HepG2 (cell line): ENCODE measurements at regions not wholly inside any gene's neighbourhood (a gene's known extent, or its start where the extent isn't known, plus 50 kb on each side); places are given as distances from the start of the nearest gene placed in this dataset.

Source experiments
- ATAC-seq: fragments of 200-7000 bp; cut with Tn5 transposase; 3 replicates; pipeline ENCODE4 v1.9.1; 2020; ENCODE audit warnings: mild to moderate bottlenecking, moderate library complexity
- BruUV-seq: library from RNA; stranded (reverse); fragments of 400-500 nt; replicated peaks from 2 replicates; lab custom pipeline; 2021; lab: Mats Ljungman, UMichigan
- CTCF ChIA-PET: fragments of 300-600 bp; formaldehyde crosslinking; extraction: SDS; loops from one replicate; lab custom pipeline; 2021; ENCODE audit warnings: low total read pairs, inconsistent platforms, low intra/inter-chr PET ratio; lab: Yijun Ruan, JAX
- POLR2A ChIA-PET: fragments of 350-600 bp; sonication (Branson Sonifier 250); formaldehyde crosslinking; loops from one replicate; lab custom pipeline; 2020; ENCODE audit warnings: antibody characterized with exemption, inconsistent platforms; lab: Yijun Ruan, JAX
- DNase-seq: peaks from one replicate; pipeline ENCODE4 v3.0.0-alpha.2; 2015; ENCODE audit warnings: low spot score
- FAIRE-seq: peaks from 3 replicates; lab custom pipeline; 2011; peaks lifted over from hg19 to GRCh38; lab: Jason Lieb, UNC
- H2AFZ ChIP-seq: one replicate; pipeline ENCODE4 v1.6.1; 2011; ENCODE audit warnings: low read length, inconsistent platforms
- H3K27ac ChIP-seq: fragments of 300-600 bp; 3 replicates; pipeline ENCODE4 v1.8.0; 2011; ENCODE audit warnings: mixed run types, mild to moderate bottlenecking, mixed read lengths, low read length, inconsistent platforms; ENCODE audit not compliant: insufficient read depth; ENCODE audit errors: extremely low read length
- H3K27me3 ChIP-seq, 2 experiments: fragments of 200-600 bp in 1 of 2; 2 replicates in 1 of 2; 3 replicates in 1 of 2; pipeline versions ENCODE4 v1.6.0 to v1.8.0; 2011; ENCODE audit warnings: low read length in 2 of 2, mild to moderate bottlenecking in 2 of 2, moderate library complexity in 2 of 2, inconsistent platforms in 1 of 2; ENCODE audit not compliant: insufficient read depth in 2 of 2, control insufficient read depth in 1 of 2
- H3K36me3 ChIP-seq, 2 experiments: fragments of 200-600 bp in 1 of 2; replicated peaks in 1 of 2; 2 replicates in 1 of 2; 3 replicates in 1 of 2; pipeline versions ENCODE4 v1.5.1 to v1.8.0; 2011; ENCODE audit warnings: low read length in 2 of 2, inconsistent platforms in 1 of 2; ENCODE audit not compliant: insufficient read depth in 2 of 2, control insufficient read depth in 1 of 2
- H3K4me1 ChIP-seq: 2 replicates; pipeline ENCODE4 v1.5.1; 2012; ENCODE audit warnings: low read length, inconsistent platforms; ENCODE audit not compliant: insufficient read depth
- H3K4me2 ChIP-seq: 2 replicates; pipeline ENCODE4 v1.6.0; 2011; ENCODE audit warnings: low read depth, low read length, inconsistent platforms
- H3K4me3 ChIP-seq, 3 experiments: fragments of 200-600 bp in 1 of 3; sonication (generic), shearing (Covaris generic) in 1 of 3; replicated peaks in 1 of 3; 2 replicates each; pipeline ENCODE4 v1.5.1; 2011 to 2016; ENCODE audit warnings: low read length in 3 of 3, inconsistent platforms in 2 of 3, low read depth in 2 of 3, mild to moderate bottlenecking in 2 of 3, control low read depth in 1 of 3, mixed read lengths in 1 of 3; ENCODE audit not compliant: insufficient read depth in 1 of 3
- H3K79me2 ChIP-seq: one replicate; pipeline ENCODE4 v1.6.1; 2011; ENCODE audit warnings: low read length, inconsistent platforms; ENCODE audit not compliant: insufficient read depth
- H3K9ac ChIP-seq: 2 replicates; pipeline ENCODE4 v1.6.0; 2011; ENCODE audit warnings: mild to moderate bottlenecking, low read depth, low read length, inconsistent platforms; ENCODE audit not compliant: insufficient read depth
- H3K9me3 ChIP-seq: 2 replicates; pipeline ENCODE4 v1.5.1; 2012; ENCODE audit warnings: mild to moderate bottlenecking, low read length
- H4K20me1 ChIP-seq: 2 replicates; pipeline ENCODE4 v1.6.0; 2011; ENCODE audit warnings: inconsistent platforms, mild to moderate bottlenecking, low read length, moderate library complexity; ENCODE audit not compliant: insufficient read depth
- E2F2 ChIP-seq: sonication (generic); formaldehyde crosslinking; IDR thresholded peaks from 2 replicates; pipeline ENCODE4 v1.4.0; 2020; ENCODE audit warnings: missing genetic modification reagents, borderline replicate concordance
- JARID2 ChIP-seq: sonication (generic); formaldehyde crosslinking; IDR thresholded peaks from 2 replicates; pipeline ENCODE4 v1.8.1; 2023; ENCODE audit warnings: missing genetic modification reagents, inconsistent platforms; ENCODE audit not compliant: insufficient replicate concordance
- MAFF ChIP-seq: IDR thresholded peaks from 2 replicates; pipeline ENCODE4 v1.6.1; 2011; ENCODE audit warnings: low read depth, low read length, improper control_type of control experiment
- PRDM4 ChIP-seq: sonication (generic); formaldehyde crosslinking; IDR thresholded peaks from 2 replicates; pipeline ENCODE4 v1.9.0; 2021; ENCODE audit warnings: missing genetic modification reagents, borderline replicate concordance
- RBM22 ChIP-seq: fragments of 200-400 bp; formaldehyde crosslinking; optimal IDR thresholded peaks from 2 replicates; pipeline ENCODE3; 2017; ENCODE audit warnings: mild to moderate bottlenecking, low read length, moderate library complexity
- REST ChIP-seq, 2 experiments: IDR thresholded peaks; 2 replicates each; pipeline ENCODE4 v1.6.1; 2011 to 2012; ENCODE audit warnings: low read length in 2 of 2, borderline replicate concordance in 1 of 2, low read depth in 1 of 2, mild to moderate bottlenecking in 1 of 2, moderate library complexity in 1 of 2
- SMARCC2 ChIP-seq: fragments of 450-650 bp; IDR thresholded peaks from 2 replicates; pipeline ENCODE4 v1.6.1; 2017; ENCODE audit warnings: antibody characterized with exemption, mild to moderate bottlenecking
- ZBTB38 ChIP-seq: sonication (generic); formaldehyde crosslinking; IDR thresholded peaks from 2 replicates; pipeline ENCODE4 v1.5.1; 2020; ENCODE audit warnings: mild to moderate bottlenecking, missing genetic modification reagents
- ZNF260 ChIP-seq: sonication (generic); formaldehyde crosslinking; IDR thresholded peaks from 2 replicates; pipeline ENCODE4 v1.4.0; 2020; ENCODE audit warnings: missing genetic modification reagents, low read depth, mild to moderate bottlenecking, borderline replicate concordance
- ZNF451 ChIP-seq: sonication (generic); formaldehyde crosslinking; IDR thresholded peaks from 2 replicates; pipeline ENCODE4 v1.5.0; 2020; ENCODE audit warnings: mild to moderate bottlenecking, missing genetic modification reagents
- ZNF605 ChIP-seq: sonication (generic); formaldehyde crosslinking; IDR thresholded peaks from 2 replicates; pipeline ENCODE4 v1.8.0; 2022; ENCODE audit warnings: mild to moderate bottlenecking, missing genetic modification reagents
- ZNF816 ChIP-seq: sonication (generic); formaldehyde crosslinking; IDR thresholded peaks from 2 replicates; pipeline ENCODE4 v1.8.0; 2022; ENCODE audit warnings: missing genetic modification reagents, mild to moderate bottlenecking, borderline replicate concordance
- WGBS: methylation state at CpG from one replicate; pipeline ENCODE4 v1.1.6; 2017; ENCODE audit warnings: low lambda C conversion rate; 5-methylcytosine and 5-hydroxymethylcytosine counted together
- in situ Hi-C: cut with HindIII; loops from 2 replicates; pipeline ENCODE4 v1.10.0; 2017; ENCODE audit warnings: low pct_unique_long_range_greater_than_20kb; ENCODE audit not compliant: extremely low pct_ligation_motif_present
- intact Hi-C: fragments of 100-400 bp; cut with micrococcal nuclease; formaldehyde crosslinking; loops from one replicate; pipeline ENCODE4 v1.10.0; 2022; ENCODE audit not compliant: unreplicated experiment

GRCh38 chr7:113444261-113444660 lies 325.9 kb upstream of the SMIM30 start:
- Histone ChIP-seq H3K4me2 (no peak overlapping the region), H3K4me3 (no peak overlapping the region), H3K4me1 (no peaks in the 10 kb centered on the region), H4K20me1 (no peaks in the 10 kb centered on the region), H2AFZ (no peak overlapping the region), H3K9me3 (no peaks in the 10 kb centered on the region), H3K27me3 (no peaks in the 10 kb centered on the region), H3K79me2 (no peaks in the 10 kb centered on the region), H3K9ac (no peak overlapping the region), H3K36me3 (no peaks in the 10 kb centered on the region), H3K27ac (no peak overlapping the region)
- TF ChIP-seq SMARCC2, result no peak
- no TSS peak for BruUV-seq
- ATAC-seq (no peak), DNase-seq (no peak), FAIRE-seq (no peak)
- intact Hi-C loops, result no loop called here
- ChIA-PET POLR2A (no interaction called here), CTCF (no interaction called here)
- in situ Hi-C loops, result no loop called here

- POLR2A ChIA-PET, result no interaction called here
- Histone ChIP-seq H3K4me3 (no peak overlapping the region), H3K9me3 (no peaks in the 10 kb centered on the region), H2AFZ (no peak overlapping the region), H3K27ac (no peak overlapping the region), H3K9ac (no peak overlapping the region), H3K79me2 (no peaks in the 10 kb centered on the region), H3K36me3 (no peaks in the 10 kb centered on the region), H3K27me3 (no peaks in the 10 kb centered on the region), H3K4me2 (no peak overlapping the region), H4K20me1 (no peaks in the 10 kb centered on the region), H3K4me1 (no peaks in the 10 kb centered on the region)
- ATAC-seq (no peak), DNase-seq (no peak), FAIRE-seq (no peak)
- no TSS peak for BruUV-seq
- in situ Hi-C loops (no loop called here), intact Hi-C loops (no loop called here)
- CTCF ChIA-PET, result no interaction called here
- 0% methylated on average over 2 of the region's 2 CpGs for WGBS
- TF ChIP-seq REST (IDR thresholded peaks at IDR 0.05; ENCODE audit: borderline replicate concordance in 1 of 2, low read depth in 1 of 2, low read length in 2 of 2), result no peak
- TF ChIP-seq ZNF451, result no peak
- no peak for TF ChIP-seq ZBTB38 (CRISPR knock-in tag)
- TF ChIP-seq ZNF605 (CRISPR knock-in tag), result no peak
- no peak for TF ChIP-seq RBM22
- peak; percentile 27; the same call in 1 of the 2 replicates for TF ChIP-seq MAFF
- TF ChIP-seq ZNF816 (CRISPR knock-in tag), result no peak
- TF ChIP-seq PRDM4 (CRISPR knock-in tag), result no peak
- no peak for TF ChIP-seq JARID2 (CRISPR knock-in tag)
- TF ChIP-seq E2F2 (CRISPR knock-in tag), result no peak
- no peak for TF ChIP-seq ZNF260 (CRISPR knock-in tag)
Observed at GRCh38 chr7:113440173-113440572, 321.8 kb upstream of the SMIM30 start.
